NCI-H2107 treated with DMSO at 0.1 percent for 48 hours (cell line): ENCODE measurements at regions not wholly inside any gene's neighbourhood (a gene's known extent, or its start where the extent isn't known, plus 50 kb on each side); places are given as distances from the start of the nearest gene placed in this dataset.

Experiments
- DNase-seq: peaks from one replicate; lab custom pipeline; 2025; ENCODE audit not compliant: unreplicated experiment; lab: John Stamatoyannopoulos, UW

DNA sequence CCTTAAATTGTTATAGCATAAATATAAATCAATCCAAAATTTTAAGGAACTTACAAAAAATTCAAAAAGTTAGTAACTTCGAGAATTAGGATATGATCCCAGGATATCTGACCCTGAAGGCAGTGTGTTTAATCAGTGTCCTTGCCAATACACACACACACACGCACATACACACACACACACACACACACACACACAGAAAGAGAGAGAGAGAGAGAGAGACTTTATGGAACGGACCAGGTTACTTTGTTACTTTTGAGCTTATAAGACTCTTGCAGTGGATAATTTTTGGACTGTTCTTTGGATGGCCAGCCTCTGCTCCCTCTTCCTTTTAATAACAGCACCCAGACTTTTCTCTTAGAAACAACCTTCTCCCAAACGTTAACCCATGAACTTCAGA lies 322.9 kb downstream of the NFIB start:
- no peak for DNase-seq

DNA sequence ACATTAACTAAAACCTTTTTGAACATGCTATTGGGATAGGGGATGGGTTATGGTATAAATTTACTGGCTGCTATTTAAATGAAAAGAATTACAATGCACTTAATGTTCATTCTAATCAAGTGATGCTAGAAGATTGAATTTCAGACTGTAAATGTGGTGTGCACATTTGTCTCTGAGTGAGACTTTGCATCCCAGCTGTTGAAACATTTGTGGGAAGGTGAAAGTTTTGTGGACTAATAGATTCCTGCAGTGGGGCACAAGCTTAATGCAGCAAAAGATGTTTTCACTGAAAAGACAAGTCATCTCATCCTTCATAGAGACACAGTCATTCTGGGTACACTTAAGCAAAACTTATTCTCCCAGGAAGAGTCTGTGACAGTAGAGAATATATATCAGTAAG lies 323.6 kb downstream of the NFIB start:
- no peak for DNase-seq

DNA sequence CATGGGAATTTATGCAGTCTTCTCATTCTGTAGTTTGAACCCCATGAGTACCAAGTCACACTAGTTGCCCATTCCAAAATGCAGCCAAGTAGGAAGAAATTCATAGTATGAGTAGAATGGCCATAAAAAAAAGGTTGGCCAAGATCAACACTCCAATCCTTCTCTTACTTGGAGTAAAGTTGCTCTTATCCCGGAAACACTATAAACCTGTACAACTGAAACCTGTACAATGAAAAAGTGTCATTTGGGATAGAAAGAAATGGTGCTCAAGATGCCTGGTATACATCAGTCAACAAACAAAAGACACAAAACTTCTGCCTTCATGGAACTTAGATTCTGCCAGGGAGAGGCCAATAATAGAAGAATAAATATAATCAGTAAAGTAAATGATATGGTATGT lies 325.0 kb downstream of the NFIB start:
- DNase-seq: no peak

DNA sequence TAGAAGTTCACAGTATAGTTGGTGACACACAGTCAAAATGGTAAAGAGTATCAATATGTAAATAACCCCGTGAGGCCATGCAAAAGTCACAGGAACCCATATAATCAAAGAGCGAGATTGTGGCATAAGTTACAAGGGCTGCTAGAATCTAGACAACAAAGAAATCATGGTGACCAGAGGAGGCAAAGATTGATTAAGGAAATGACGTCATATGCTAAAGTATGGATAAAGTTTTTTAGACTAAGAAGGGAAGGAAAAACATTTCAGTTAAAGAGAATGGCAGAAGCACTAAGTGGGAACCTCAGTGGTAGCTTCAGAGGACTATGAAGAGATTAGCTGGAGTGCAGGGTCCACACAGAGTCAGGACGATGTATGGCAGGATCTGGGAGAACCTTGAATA lies 330.3 kb downstream of the NFIB start:
- no peak for DNase-seq

DNA sequence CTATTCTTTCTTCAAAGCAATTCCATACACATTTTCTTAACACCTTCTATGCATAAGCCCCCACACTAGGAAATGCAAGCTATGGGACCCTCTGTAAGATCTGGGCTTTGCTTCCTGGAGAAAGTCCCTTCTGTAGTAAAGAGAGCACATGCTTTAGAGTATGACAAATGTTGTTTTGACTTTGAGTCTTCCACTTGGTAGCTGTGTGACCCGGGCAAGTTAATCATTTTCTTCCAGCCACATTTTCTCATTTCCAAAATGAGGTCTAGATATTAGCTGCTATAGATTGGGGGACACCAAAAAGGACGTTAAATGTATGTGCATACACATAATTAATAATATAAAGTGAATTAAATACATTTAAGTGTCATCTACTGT lies 334.0 kb downstream of the NFIB start:
- no peak for DNase-seq

DNA sequence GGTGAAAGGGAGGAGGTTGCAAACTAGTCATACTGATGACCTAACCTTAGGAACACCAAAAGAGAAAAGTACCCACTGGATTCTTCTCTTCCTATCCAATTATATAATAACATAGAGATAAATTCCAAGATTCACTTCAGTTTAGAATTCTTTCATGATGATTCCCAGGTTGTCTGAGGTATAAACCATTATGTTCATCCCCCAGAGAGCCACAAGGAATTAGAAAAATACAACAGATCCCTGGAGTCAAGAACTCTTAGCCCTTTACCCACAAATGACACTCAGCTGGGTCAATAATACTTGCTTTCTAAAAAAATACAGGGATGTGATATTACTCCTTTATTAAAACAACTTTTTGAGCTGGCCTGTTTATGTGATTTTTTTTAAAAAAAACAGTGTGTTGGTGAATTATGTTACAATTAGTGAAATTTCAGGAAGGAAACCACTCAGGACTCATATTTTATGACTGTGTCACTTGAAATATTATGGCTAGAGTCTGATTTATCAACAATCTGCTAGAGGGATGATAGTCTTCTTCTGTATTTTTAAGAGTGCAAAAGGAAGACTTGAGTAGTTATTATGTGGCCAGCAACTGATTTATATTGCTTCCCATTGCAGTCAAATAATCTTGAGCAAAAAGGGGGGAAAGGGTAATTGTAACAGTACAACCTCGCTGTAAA lies 338.2 kb downstream of the NFIB start:
- DNase-seq: no peak

DNA sequence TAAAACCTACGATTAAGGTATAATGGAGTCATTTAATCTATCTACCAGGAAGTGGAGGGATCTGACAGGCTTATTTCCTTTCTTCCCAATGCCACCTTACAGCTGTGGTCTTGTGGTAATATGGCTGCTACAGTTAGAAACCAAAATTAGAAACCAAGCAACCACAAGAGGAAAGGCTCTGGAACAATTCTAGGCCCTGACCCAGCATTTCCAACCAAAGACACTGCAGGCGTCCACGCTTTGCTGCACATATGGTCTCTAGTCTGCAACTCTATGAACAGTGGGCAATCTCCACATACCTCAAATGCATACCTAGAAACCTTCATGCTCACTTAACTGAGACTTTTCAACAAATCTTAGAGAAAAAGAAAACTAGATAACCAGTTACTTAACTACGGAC lies 339.1 kb downstream of the NFIB start:
- DNase-seq: no peak

DNA sequence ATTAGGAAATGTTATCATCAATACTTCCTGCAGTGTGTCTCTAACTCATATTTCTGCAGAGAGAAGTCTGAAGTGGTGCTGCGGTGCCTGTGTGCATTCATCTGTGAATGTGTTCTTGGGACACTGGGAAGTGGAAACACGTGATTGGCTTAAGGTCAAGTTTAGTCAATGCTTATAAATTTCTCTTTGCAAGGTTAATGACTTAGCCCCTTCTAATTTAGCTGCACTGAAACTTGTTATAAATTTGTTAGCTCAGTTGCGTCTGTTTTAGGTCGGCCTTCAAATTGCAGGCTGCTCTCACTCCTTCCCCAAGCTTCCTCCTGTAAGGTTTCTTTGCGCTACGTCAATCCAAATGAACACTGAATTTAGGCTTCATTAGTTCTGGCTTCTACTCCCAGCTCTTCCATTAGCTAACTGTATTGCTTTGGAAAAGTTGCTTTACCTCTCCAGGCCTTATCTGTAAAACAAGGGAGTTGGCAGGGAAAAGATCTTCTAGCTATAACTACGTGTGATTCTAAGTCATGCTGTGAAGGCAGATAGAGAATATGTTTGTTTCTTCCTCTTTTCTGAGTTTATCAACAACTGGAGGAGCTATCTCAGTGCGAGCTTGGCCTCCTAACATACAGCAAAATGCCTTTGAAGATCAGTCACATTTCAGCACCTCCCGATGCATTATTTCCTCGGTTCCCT lies 341.8 kb downstream of the NFIB start:
- peak; percentile 36 for DNase-seq

DNA sequence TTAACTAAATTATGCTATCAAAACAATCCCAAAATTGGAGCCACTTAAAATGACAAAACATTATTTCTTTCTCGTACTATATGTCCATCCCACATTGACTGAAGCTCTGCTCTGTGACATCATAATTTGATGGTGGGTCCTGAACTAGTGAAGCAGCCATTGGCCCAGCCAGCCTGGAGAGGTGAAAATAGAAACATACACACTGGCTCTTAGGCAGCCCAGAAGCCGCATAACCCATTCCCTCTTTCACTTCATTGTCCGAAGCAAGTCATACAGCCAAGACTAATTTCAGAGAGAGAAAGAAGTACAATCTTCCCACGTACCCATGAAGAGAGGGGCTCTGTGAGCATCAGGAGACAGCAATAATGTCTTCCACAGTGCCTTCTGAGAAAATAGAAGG lies 342.5 kb downstream of the NFIB start:
- DNase-seq: no peak

DNA sequence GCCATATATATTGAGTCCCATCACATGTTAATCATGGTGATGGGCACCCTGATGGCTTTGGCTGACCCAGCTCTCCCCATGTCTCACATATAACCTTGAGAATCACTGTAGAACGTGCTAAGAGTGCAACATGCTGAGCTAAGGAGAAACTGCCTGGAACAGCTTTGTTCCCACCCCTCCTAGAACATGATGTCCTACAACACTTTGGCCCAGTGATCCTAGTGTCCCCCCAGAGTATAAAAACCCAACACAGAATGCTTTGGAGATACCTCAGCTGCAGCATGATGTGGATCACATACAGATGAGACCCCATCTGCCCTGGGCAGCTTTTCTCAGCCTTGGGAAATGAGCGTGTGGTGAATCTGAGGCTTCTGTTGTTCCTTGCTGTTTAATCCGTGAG lies 343.5 kb downstream of the NFIB start:
- DNase-seq: no peak

DNA sequence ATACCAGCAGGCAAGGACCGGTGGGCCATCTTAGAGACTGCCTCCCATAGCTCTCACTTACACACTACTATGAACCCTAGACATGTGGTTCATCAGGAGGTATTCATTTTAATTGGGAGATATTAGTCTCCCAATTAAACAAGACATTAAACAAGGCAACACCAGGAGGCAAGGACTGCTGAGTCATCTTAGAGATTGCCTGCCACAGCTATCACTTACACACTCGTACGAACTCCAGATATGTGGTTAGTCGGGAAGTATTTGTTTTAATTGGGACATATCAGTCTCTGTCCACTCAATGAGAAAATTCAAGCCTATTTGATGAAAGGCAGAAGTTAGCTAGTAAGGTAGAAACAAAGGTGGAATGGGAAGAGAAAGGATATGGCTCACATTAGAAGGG lies 343.9 kb downstream of the NFIB start:
- DNase-seq: no peak

DNA sequence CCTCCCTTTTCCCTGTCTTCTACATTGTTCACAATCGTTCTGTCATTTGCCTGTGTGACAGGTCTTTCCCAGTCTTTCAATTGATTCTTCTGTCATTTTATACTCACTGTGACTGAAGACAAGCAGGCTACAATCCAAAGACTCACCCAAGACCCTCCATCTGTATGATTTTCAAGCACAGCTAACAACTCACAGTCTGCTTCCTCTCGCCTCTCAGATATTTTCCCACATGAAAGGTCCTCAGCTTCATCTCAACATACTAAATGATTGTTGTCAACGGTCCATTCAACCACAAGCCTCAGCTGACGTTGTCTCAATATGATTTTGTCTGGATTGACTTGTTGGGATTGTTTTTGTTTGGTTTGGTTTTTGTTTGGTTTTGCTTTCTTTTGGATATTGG lies 346.5 kb downstream of the NFIB start:
- no peak for DNase-seq

DNA sequence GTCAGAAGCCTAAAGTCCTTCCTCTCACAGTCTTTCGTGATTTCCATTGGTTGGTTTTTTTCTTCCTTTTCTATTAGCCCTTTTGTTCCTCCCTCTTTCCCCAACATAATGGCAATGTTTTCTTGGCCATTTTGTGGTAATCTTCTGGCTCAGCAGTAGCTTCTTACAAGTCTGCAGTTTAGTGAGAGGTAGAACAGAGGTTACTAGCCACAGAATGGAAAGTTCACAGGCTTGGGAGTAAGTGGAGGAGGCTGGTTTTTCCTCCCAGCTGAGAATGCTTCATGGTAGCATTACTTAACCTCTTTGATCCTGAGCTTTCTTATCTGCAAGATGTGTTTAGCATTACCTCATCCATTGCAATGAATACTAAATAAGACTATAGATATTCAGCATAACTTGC lies 346.9 kb downstream of the NFIB start:
- no peak for DNase-seq

DNA sequence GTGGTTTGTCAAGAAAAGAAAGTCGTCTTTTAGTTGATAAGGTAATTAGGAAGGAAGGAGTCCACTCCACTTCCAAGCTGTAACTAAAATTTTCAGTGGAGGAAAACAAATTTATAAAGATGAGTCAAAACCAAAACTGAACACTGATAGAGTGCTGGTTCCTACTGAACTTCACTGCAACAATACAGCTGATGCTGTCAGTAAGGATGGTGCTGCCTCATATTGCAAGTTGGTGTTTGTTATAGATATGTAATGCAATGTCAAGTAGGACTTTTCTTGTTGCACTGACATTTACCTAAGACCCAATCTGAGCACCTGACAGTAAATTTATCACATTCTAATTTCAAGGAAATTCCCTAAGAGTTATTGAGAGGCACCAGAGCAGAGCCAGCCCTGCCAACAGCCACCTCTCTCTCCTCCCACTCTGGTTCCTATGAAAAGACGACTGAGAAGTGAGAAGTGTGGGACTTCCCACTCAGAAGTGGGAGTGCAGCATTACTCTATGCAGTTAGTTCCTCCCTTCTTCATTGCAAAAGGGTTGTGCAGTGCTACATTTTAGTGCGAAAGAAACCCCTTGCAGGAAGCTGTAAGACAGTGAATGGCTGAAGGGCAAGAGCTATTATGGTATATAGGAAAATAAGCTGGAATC lies 350.8 kb downstream of the NFIB start:
- no peak for DNase-seq

DNA sequence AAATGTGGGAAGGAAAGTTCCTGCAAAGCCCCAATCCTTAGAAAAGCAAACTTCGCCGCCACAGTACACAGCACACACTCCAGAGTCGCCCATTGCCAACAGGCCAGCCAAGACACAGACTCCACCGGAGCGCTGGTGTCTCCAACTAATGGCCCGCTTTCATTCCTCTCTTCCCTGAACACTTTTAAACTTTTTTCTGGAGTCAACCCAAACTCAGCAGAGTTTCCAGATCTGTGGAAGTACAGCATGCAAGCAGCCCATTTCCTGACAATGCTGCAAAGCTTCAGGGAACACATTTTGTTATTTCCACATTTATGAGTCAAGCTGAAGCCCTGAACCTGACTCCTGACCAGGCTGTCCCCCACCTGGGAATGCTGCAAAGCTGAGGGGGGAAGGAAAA lies 351.9 kb downstream of the NFIB start:
- DNase-seq: no peak

DNA sequence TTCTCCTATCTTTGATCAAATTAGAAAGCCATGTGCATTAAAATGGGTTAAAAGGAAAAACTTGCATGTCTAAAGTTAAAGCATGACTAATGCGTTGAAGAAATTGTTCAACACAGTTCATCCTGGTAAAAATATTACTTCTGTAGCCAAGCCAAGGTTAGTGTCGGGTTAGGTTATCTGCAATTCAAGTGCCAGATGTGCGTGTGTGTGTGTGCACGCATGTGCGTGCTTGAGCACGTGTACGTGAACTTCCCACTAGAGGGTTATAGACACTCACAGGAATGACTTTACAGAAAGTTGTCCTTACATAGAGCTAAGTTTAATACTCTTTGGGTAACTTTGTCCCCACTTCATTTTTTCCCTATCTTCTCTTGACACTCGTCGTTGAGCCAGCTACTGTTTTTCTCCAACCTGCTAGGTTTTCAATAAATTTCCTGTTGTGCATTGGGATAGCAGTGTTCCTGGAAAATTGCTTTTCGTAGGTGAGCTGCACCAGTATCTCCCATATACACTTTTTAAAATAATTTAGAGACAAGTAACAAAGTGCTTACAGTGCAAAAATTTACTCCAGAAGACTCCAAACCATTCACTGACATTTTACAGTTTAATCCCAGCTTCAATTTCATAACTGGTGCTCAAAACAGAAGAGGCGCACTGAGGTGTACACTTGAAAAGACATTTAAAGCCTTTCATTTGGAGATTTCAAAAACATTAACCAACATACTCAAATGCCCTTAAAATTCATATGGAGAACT lies 353.8 kb downstream of the NFIB start:
- DNase-seq: no peak

DNA sequence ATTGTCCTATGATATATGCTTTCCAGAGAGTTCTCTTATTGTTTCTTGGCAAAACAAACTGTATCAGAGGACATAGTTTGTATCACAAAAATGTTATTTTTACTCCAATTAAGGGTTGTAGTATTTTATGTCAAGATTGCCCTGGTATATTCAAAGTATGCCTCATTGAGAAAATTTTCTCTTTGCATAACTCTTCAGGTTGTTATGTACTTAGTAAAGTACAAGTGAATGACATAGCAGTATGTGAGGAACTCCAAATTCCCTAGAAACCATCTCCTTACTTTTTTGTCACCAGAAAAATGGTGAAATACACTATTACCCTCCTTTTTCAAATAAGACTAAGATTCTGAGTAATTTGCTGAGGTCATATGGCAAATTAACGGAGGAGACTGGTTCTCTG lies 355.3 kb downstream of the NFIB start:
- DNase-seq: no peak

DNA sequence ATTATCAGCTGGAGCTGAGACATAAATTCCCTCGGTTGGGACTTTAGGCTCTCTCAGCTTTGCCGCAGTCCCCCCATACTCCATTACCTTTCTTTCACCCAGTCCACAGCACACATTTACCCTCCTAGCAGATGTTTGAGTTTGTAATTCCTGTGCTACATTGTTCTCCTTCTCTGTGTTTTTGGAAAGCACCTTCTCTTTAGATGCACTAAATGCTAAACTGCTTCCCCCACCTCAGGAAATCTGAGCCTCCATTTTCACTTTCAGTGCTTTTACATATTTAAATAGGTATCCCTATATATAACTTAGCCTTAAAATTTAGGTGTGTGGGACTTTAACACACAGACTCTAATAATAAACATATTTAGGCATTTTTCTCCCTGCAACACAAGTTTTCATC lies 356.9 kb downstream of the NFIB start:
- no peak for DNase-seq

DNA sequence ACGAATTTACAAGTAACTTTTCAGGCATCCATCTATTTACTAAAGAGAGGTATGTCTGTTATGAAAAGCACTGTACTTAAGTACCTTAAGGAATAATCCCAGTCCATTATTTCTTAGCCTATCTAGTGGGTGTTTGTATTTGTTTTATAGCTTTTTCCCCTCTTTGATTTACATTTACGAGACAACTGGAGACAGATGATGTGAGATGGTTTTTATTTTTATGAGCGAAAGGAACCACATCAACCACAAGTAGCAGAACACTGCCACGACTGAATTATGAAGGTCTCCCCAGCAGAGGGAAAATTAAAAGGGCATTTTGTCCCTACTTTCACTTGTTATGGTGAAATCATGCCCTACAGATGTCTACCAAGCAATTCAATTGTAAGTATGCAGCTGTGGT lies 357.8 kb downstream of the NFIB start:
- DNase-seq: no peak

DNA sequence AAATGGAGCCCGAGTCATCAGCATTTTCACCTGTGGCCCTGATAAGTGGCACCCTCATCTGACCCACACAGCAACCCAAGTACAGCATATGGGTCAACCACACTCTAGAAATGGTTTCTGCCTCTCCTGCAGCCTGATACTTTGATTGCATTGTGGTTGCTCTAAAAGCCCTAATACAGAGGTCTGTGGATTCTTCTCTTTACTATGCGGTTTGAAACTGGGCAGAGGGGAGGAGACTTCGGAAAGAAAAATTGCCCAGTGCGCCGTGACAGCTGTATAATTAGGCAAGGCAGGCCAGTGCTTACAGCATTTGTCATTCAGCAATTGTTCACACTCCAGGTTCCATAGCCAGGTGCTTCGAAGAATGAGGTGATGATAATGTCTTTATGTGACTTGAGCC lies 361.0 kb downstream of the NFIB start:
- peak; percentile 99 for DNase-seq

DNA sequence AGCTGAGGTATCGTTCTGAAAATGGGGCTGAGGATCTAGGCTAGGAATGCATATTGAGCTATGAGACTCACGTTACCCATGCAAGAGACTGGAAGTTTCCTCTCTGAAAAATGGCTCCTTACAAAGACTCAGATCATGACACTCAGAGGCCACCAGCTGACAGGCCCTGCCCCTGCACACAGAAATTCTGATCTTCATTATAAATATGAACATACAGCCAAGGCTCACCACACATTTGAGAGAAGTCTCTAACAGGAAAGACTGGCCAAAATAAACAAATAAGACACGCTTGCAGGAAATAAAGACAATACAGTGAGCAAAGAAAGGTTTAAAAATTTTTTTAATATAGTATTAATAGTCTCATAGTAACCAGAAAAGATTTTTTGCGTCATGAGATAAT lies 365.9 kb downstream of the NFIB start:
- DNase-seq: no peak

DNA sequence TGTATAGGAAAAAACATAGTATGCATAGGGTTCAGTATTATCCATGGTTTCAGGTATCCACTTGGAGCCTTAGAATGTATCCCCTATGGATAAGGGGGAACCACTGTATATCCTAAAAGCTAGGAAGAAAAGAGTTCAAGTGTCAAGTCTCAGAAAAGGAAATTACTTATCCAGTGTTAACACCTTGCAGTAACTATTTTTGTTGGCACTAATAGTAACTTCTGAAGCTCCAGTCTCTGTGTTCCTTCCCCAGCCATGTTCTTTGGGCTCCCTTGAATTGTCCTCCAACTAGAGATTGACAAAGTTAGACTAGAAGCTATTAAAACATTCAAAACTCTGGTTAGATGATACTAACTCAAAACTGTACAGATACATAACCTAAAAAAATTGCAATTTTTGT lies 370.8 kb downstream of the NFIB start:
- DNase-seq: no peak
